Uterus (tissue), 3 donors: ENCODE measurements at regions not wholly inside any gene's neighbourhood (a gene's known extent, or its start where the extent isn't known, plus 50 kb on each side); places are given as distances from the start of the nearest gene placed in this dataset.

Source experiments
- DNase-seq, 2 donors: peaks; one replicate each; pipeline ENCODE4 v3.0.0-alpha.2; 2019 to 2020
- H3K27ac ChIP-seq, 2 donors: fragments of 200-600 bp; sonication (generic); 1 replicate in 1 of 2; 2 replicates in 1 of 2; pipeline ENCODE4 v1.5.1; 2016 to 2018
- H3K27me3 ChIP-seq, 2 donors: fragments of 200-600 bp; sonication (generic); one replicate each; pipeline ENCODE4 v1.5.1; 2018 to 2019; ENCODE audit warnings: control low read depth in 1 of 2
- H3K36me3 ChIP-seq, 2 donors: fragments of 200-600 bp; sonication (generic); one replicate each; pipeline ENCODE4 v1.5.1; 2019; ENCODE audit warnings: control low read depth in 1 of 2
- H3K4me1 ChIP-seq, 2 donors: fragments of 200-600 bp; sonication (generic); one replicate each; pipeline ENCODE4 v1.5.1; 2018 to 2019; ENCODE audit warnings: control low read depth in 1 of 2
- H3K4me3 ChIP-seq, 2 donors: fragments of 200-600 bp; sonication (generic); 1 replicate in 1 of 2; 2 replicates in 1 of 2; pipeline ENCODE4 v1.5.1; 2018 to 2019; ENCODE audit warnings: mild to moderate bottlenecking in 1 of 2
- H3K9me3 ChIP-seq, 2 donors: fragments of 200-600 bp; sonication (generic); one replicate each; pipeline ENCODE4 v1.5.1; 2019; ENCODE audit warnings: control low read depth in 1 of 2
- CTCF ChIP-seq, 4 experiments: fragments of 200-600 bp in 2 of 4; fragments of 450-650 bp in 2 of 4; sonication (generic) in 2 of 4; IDR thresholded peaks; one replicate each; pipeline ENCODE4 v1.5.1; 2016 to 2019; ENCODE audit warnings: antibody characterized with exemption in 4 of 4, mild to moderate bottlenecking in 2 of 4, moderate library complexity in 1 of 4
- POLR2A ChIP-seq, 2 donors: fragments of 450-650 bp; IDR thresholded peaks; one replicate each; pipeline ENCODE4 v1.6.1; 2016; ENCODE audit warnings: antibody characterized with exemption in 2 of 2, mild to moderate bottlenecking in 1 of 2, moderate library complexity in 1 of 2
- intact Hi-C: fragments of 100-400 bp; cut with DNase I; formaldehyde crosslinking; loops from one replicate; pipeline ENCODE4 v1.15.1; 2023; ENCODE audit warnings: low total_unique reads
- donor health status: DM: yes; HTN: yes; CAD: no.

GRCh38 chr13:89486065-89486464 lies 1814.9 kb downstream of the SLITRK5 start:
- intact Hi-C loops: no loop called here

GRCh38 chr13:89486709-89487108 lies 1815.5 kb downstream of the SLITRK5 start:
- no peak overlapping the region for H3K27ac ChIP-seq
- no peaks in the 10 kb centered on the region for H3K27me3 ChIP-seq
- no peaks in the 10 kb centered on the region for H3K4me1 ChIP-seq
- DNase-seq: no peak
- no peaks in the 10 kb centered on the region for H3K9me3 ChIP-seq
- no peak for TF ChIP-seq POLR2A (IDR thresholded peaks at IDR 0.05)
- TF ChIP-seq CTCF (IDR thresholded peaks at IDR 0.05): no peak
- no peak overlapping the region for H3K4me3 ChIP-seq
- intact Hi-C loops: no loop called here
- no peaks in the 10 kb centered on the region for H3K36me3 ChIP-seq

More at GRCh38 chr13:89486065-89486464, 1814.9 kb downstream of the SLITRK5 start:
- Histone ChIP-seq H3K36me3 (no peaks in the 10 kb centered on the region), H3K4me1 (no peaks in the 10 kb centered on the region), H3K27ac (no peak overlapping the region), H3K27me3 (no peaks in the 10 kb centered on the region), H3K4me3 (no peak overlapping the region), H3K9me3 (no peaks in the 10 kb centered on the region)
- no peak for TF ChIP-seq CTCF (IDR thresholded peaks at IDR 0.05)
- no peak for TF ChIP-seq POLR2A (IDR thresholded peaks at IDR 0.05)
- no peak for DNase-seq

- no peaks in the 10 kb centered on the region for H3K9me3 ChIP-seq
- H3K36me3 ChIP-seq: no peaks in the 10 kb centered on the region
- no peak overlapping the region for H3K27ac ChIP-seq
- H3K4me1 ChIP-seq: no peaks in the 10 kb centered on the region
- DNase-seq: no peak
- no peaks in the 10 kb centered on the region for H3K27me3 ChIP-seq
- TF ChIP-seq CTCF (IDR thresholded peaks at IDR 0.05): no peak
- intact Hi-C loops: no loop called here
- H3K4me3 ChIP-seq: no peak overlapping the region
Measured at GRCh38 chr13:89490661-89491060, 1819.5 kb downstream of the SLITRK5 start.

DNA sequence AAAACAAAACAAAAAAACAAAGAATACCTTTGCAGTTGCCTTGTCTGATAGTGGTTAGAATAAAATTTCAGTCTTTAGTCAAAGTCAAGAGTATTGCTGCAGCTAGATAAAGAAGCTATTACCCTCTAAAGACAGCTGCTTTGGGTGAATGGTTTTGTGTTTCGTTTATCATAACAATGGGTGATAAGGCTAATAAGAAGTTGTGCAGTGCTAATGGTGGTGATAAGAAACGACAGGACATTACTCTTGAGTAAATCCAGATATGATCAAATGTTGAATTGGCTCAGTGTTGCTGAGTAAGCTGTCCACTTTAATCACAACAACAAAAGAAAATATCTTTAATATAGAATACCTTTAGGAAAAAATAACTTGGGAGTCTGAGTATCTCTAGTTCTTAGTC lies 1825.3 kb downstream of the SLITRK5 start:
- DNase-seq: no peak
- Histone ChIP-seq H3K4me1 (no peaks in the 10 kb centered on the region), H3K27ac (no peak overlapping the region), H3K36me3 (no peaks in the 10 kb centered on the region), H3K4me3 (no peak overlapping the region), H3K9me3 (no peaks in the 10 kb centered on the region), H3K27me3 (no peaks in the 10 kb centered on the region)
- intact Hi-C loops: no loop called here
- TF ChIP-seq POLR2A (IDR thresholded peaks at IDR 0.05): no peak
- no peak for TF ChIP-seq CTCF (IDR thresholded peaks at IDR 0.05)

DNA sequence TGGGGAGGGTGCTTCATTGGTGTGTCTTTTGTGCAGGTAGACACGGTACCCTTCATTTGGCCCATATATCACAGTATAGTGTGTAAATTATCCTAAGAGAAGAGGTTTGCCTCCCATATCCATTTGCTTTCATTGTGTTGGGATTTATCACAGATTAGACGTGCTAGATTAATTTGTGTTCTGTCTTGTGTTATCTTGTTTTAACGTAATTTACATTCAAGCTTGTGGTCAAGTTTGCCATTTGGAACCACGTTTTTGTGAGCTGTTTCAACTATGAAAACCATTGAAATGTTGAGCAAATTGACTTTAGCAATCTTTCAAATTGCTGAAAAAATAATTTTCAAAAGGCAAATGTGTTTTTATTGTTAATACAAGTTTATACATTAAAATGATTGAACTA lies 1826.5 kb downstream of the SLITRK5 start:
- H3K36me3 ChIP-seq: no peaks in the 10 kb centered on the region
- intact Hi-C loops: no loop called here
- H3K4me3 ChIP-seq: no peak overlapping the region
- no peaks in the 10 kb centered on the region for H3K27me3 ChIP-seq
- H3K9me3 ChIP-seq: no peaks in the 10 kb centered on the region
- TF ChIP-seq CTCF (IDR thresholded peaks at IDR 0.05) (no peak), POLR2A (IDR thresholded peaks at IDR 0.05) (no peak)
- no peak for DNase-seq
- H3K4me1 ChIP-seq: no peaks in the 10 kb centered on the region
- no peak overlapping the region for H3K27ac ChIP-seq
